ENCODE measurements at regions not wholly inside any gene's neighbourhood (a gene's known extent, or its start where the extent isn't known, plus 50 kb on each side); places are given as distances from the start of the nearest gene placed in this dataset.

DNA sequence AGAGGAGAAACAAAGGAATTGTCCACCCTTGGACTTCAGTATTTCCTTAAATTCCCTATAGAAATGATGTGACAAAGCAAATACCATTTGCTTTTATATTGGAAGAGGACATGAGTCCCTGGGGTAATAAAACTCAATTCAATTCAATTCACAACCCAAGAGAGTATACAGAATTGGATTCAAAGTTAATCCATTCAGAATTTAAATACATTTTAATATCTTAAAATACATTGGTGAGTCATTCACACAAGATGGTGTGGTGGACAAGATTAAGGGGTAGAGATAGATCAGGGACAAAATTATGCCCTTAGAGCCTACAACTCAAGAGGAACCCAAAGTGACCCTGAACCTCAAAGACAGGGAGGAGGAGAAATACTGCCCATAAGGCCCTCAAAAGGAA lies 495.0 kb upstream of the TMPO start:
- H3K4me3 ChIP-seq, result no peak overlapping the region
- H3K27ac ChIP-seq, result no peak overlapping the region

DNA sequence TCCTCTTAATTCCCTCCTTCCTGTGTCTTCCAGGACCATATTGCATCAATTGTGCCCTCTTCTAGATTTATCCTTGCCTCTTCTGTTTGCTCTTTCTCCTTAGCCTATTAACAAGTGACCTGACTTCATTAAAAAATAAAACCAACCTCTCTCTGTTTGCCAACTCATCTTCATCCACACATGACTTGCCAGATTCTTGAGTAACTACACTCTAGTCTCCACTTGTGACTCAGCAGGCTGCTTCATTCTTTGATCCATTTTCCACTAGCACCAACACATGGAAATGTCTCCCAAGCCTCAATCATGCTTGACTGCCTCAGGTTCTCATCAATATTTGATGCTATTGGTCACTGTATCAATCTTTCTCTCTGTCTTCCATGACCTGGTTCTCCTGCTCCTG lies 492.4 kb upstream of the TMPO start:
- no peak overlapping the region for H3K4me3 ChIP-seq
- no peak overlapping the region for H3K27ac ChIP-seq

DNA sequence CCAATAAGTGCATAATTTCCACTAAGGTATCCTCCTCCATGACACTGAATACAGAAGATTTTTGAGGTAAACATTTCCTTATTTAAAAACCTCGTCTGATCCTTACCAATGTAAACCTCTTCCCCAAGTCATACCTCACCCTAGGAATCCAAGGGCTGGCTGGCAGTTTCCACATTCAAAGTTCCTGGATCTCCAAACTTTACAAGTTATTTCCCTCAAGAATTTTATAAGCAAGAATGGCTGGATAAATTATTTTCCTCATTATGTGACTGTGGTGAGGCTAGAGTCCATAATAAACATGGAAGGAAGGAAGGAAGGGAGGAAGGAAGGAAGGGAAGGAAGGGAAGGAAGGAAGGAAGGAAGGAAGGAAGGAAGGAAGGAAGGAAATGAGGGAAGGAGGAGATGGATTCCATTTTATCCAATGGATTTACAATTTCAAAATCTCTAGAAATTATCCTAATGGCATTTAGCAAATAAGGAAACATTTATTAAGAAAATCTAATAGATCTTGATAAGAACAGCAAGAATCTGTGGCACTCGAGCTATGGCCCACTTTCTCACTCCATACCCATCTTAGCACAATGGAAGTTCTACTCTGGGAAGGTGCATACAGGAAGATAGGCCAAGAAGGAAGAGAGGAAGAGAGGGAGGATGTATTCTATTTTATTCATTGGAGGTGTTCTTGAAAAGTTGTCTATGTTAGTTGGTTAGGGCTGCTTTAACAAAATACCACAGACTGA lies 477.8 kb upstream of the TMPO start:
- Histone ChIP-seq H3K27ac (no peak overlapping the region), H3K4me3 (no peak overlapping the region)

DNA sequence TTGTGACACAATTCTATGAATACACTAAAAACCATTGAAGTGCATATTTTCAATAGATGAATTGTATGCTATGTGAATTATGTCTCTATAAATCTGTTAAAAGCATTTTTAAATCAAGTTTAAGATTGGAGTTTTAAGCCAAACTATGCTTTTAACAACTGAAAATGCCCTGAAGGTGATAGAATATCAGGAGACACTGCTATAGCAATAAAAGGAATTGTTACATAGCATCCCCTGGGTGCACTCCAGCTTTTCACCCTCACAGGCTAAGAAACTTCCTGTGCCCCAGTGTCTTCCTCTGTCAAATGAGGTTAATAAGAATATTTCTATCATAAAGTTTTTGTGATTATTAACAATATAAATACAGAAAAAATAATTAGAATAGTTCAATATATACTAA lies 472.7 kb upstream of the TMPO start:
- H3K27ac ChIP-seq, result no peak overlapping the region

DNA sequence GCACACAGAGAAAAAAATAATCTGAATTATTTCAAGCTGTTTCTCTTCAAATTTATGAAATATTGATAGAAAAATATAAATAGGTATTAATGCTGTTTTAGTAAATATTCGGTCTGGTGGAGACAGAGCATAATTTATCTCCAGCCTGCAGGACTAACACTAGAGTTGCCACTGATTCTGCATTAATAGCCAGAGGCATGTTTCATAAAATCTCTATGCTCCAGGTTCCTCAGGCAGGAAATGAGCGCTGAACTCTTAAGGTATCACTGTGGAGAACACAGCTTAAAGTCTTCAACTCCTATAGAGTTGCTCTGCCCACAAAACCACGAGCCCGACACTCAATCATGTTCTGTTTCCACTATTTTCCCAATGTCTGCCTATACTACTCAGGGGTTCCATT lies 470.0 kb upstream of the TMPO start:
- H3K27ac ChIP-seq, result no peak overlapping the region
- no peak overlapping the region for H3K4me3 ChIP-seq

More for the DNA sequence above, 472.7 kb upstream of the TMPO start:
- no peak overlapping the region for H3K4me3 ChIP-seq

DNA sequence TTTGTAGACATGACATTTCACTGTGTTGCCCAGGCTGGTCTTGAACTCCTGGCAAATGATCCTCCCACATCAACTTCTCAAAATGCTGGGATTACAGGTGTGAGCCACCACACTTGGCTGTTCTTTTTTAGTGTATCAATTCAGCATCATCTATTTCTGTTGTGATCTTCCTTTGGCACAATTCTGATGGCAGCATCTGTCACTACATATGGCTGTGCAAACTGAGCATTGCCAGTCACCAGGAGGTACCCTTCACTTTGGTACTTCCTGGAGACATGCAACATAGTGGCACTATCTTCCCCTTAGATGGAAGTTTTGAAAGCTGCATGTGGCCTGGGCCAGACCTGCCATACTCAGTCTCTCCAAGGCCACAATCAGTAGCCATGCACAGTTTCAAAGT lies 467.1 kb upstream of the TMPO start:
- Histone ChIP-seq H3K4me3 (no peak overlapping the region), H3K27ac (no peak overlapping the region)

DNA sequence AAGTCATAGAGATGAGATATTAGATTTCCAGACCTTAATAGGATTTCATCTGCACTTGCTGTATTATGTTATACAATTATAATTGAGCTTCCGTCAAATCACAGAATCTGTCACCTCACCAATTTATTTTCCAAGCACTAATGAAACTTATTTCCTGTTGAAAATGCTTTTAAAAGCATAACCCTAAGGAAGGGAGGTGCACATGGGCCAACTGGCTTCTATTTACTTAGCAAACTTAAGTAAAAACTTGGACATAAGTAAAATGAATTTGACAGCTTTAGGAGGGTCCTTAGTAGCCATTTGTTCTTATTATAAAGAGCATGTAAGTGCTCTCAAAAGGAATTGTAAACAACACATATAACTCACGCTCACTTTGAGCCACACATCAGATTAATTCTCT lies 462.2 kb upstream of the TMPO start:
- H3K27ac ChIP-seq, result no peak overlapping the region
- H3K4me3 ChIP-seq, result no peak overlapping the region

DNA sequence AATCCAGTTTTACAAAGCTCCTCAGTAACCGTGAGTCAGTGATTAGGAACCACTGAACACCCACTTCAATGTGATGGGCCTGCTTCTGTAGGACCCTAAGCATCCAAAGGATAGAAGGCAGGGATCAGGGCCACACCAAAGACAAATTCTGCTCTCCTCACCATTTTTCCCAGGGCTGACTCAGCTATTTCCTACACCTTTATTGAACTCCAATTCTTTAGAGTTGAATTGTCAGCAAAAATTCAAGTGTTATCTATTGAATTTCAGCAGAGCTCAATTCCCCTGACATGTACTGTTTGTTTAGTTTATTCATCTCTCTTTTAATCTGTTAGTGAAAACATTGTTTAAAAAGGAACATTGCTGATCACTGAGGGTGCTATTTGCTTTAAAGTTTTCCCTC lies 457.7 kb upstream of the TMPO start:
- no peak overlapping the region for H3K4me3 ChIP-seq
- no peak overlapping the region for H3K27ac ChIP-seq

DNA sequence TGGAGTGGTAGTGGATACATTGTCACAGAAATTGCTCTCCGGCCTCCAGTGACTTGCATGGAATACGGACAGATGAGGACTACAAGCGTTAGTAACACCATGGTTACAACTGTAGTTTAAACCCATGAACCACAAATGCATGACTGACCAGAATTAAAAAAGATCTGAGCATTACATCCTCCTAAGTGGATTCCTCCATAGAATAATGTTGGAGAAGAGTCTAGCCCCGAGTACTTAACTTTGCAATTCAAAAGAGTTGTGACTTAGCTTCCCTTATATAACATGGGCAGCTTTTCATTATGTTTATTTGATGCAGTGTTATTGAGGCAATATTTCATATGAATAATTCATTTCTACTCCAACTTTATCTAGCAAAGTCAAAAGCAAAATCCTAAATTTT lies 457.2 kb upstream of the TMPO start:
- Histone ChIP-seq H3K4me3 (no peak overlapping the region), H3K27ac (no peak overlapping the region)

DNA sequence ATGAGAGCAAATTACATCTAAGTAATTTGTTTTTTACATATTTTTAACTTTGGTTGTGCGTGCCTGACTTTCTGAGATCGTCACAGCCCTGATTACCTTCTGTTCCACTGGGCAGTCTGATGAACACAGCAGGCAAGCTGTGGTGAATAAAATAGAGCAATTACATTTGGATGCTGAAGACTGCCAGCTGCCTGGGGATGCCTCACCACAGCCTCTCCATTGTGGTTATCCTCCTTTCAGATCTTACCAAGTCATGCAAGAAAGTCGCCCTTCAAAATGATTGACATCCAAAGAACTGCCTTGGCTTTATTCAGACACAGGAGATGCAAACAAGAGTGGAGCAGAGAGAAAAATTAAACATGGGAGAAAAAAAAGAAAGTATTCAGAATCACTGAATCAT lies 456.6 kb upstream of the TMPO start:
- H3K4me3 ChIP-seq, result no peak overlapping the region
- no peak overlapping the region for H3K27ac ChIP-seq

DNA sequence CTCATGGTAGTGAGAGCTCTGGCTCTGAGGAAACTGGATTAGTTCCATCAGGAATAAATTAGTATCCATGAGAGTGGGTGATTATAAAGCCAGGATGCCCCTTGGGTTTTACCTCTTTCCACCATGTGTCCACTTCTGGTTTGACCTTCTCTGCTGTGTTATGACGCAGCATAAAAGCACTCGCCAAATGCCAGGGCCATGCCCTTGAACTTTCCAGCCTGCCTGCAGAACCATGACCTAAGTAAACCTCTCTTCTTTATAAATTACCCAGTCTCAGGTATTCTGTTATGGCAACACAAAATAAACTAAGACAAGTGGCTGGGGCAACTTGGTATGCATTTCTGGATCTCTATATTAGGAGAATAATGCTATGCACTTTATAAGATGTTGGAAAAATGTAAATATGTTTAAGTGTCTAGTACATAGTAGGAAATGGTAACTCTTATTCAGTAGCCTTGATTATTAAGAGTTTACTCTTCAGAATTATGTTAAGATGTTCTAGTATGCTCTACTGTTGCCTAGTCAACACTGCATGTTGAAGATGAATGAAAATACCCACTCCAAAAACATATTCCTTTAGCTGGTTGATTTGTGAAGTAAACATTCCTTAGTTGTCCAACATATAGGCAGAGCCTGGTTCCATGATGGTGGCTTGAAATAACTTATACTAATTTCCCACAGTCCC lies 455.6 kb upstream of the TMPO start:
- H3K27ac ChIP-seq, result no peak overlapping the region

DNA sequence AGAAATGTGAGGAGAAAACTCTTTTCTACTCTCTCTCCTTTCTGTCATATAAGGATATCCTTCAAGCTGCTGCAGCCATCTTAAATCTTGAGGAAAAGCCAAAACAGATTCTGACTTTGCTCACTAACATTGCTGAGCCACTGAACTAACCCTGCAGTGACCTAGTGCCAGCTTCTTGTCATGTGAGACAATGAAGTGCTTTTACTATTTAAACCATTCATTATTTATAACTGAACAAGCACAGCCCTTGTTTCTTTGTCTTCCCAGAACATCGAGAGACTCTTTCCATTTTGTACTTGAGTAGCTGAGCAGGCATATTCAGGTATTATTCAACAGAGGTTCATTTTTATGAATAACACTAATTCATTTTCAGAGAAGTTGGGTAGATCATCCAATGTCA lies 455.0 kb upstream of the TMPO start:
- Histone ChIP-seq H3K4me3 (no peak overlapping the region), H3K27ac (no peak overlapping the region)

More for the DNA sequence above, 455.6 kb upstream of the TMPO start:
- no peak overlapping the region for H3K4me3 ChIP-seq

DNA sequence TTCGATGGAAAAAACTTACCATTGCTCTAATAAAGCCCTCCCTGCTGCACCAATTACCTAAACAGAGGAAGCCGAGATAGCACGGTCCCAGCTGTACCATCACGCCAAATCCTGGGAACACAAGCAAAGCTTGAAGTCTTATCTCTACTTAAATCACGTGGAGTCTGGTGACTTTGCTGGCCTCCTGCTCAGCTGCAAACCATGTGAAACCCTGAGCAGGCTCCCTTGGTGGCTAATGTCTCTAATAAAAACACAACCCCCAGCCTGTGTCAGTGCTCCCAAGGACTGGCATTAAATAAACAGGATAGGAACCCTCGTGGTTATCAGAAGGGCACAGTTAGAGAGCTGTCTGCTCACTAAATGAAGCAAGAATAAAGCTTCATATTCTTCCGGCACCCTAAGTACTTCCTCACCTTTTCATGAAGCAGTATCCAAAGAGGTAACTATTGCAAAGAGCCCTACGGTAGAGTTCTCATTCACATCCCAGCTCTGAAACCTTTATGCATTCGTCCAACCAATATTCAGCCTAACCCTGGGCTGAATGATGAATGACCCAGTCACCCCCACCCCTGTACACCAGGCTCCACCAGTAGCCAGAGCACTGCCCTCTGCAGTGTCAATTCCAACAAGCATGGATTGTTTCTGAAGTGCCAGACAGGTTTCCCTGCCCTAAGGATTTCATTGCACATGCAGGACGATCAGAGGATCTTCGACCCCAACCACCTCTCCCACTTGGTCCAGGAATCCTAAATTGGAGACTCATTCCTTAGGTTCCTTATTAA lies 452.7 kb upstream of the TMPO start:
- Histone ChIP-seq H3K4me3 (no peak overlapping the region), H3K27ac (no peak overlapping the region)

DNA sequence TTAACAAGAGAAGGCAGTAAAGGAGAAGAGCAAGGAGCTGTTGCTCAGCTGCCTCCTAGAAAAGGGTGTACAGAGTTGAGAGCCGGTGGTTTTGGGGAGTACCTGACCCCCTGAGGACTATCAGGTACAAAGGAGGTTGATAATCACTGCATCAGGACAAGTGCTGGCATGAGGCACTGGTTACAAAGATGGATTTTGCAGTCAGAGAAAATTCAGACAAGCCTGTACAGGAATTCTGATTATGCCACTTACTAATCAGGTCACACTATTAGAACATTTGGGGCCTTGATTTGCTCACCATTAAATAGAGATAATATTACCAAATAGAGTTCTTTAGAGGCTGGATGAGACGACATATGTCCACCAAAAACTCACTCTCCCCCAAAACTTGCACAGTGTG lies 450.9 kb upstream of the TMPO start:
- H3K4me3 ChIP-seq, result no peak overlapping the region
- H3K27ac ChIP-seq, result no peak overlapping the region

DNA sequence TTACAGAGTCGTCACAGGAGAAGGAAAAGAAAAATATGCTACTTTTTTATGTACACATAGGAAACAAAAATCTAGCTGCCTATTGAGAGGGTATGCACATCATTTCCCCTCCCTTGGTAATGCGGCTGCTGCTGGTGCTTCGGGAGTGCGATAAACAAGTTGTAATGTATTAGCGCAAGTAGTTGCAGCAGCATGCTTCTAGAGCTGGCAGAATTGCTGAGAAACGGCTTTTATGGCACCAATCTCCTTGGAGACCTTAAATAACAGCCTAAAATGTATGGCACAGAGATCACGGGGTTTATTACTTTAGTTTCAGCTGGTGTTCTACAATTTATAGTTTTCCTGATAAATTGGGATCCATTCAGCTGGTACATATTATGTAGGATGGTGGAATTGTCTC lies 447.6 kb upstream of the TMPO start:
- no peak overlapping the region for H3K4me3 ChIP-seq
- no peak overlapping the region for H3K27ac ChIP-seq

DNA sequence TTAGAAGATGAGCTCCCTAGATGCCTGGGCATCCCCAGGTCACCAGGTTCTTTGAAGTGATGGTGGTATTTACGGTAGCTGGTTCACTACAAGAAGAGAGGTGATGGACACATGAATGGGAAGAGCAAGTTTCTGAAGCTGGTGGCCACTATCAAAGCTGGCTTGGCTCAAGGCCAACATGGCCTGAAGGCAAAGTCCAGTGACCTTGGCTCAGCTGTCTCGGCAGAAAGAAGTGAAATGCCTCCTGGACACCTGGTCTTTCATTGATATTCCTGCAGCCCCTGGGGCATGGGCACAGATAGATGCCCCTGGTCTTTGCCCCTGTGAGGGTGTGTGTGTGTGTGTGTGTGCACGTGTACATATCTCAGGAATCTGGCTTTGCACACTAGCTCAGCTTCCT lies 441.8 kb upstream of the TMPO start:
- H3K4me3 ChIP-seq, result no peak overlapping the region
- H3K27ac ChIP-seq, result no peak overlapping the region

DNA sequence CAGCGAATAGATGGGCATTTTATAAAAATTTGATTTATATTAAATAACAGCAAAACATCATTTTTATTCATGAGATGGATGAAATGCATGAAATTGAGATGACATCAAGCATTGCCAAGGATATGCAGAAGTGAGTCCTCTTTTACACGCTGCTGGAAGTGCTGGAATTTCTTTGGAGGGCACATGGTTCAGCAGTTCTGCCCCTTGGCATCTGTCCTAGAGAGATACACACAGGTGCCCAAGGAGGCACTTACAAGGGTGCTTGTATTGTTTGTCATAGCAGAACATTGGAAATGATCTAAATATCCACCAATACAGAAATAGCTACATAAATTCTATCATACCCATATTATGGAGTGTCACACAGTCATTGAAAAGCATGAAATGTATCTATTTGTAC lies 441.1 kb upstream of the TMPO start:
- H3K4me3 ChIP-seq, result no peak overlapping the region
- no peak overlapping the region for H3K27ac ChIP-seq

DNA sequence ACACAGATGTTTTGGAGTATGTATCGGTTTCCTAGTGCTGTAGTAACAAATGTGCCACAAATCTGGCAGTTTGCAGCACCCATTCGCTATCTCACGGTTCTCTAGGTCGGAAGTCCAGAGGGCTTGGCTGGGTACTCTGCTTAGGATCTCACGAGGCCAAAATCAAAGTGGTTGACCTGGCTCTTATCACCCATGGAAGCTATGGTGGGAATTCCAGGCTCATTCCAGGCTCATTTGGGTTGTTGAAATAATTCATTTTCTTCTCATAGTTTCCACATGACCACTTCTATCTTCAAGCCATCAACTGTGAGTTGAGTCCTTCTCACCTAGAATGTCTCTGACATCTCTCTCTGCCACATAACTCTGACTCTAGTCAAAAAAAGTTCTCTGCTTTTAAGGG lies 431.0 kb upstream of the TMPO start:
- H3K4me3 ChIP-seq, result no peak overlapping the region
- H3K27ac ChIP-seq, result no peak overlapping the region

DNA sequence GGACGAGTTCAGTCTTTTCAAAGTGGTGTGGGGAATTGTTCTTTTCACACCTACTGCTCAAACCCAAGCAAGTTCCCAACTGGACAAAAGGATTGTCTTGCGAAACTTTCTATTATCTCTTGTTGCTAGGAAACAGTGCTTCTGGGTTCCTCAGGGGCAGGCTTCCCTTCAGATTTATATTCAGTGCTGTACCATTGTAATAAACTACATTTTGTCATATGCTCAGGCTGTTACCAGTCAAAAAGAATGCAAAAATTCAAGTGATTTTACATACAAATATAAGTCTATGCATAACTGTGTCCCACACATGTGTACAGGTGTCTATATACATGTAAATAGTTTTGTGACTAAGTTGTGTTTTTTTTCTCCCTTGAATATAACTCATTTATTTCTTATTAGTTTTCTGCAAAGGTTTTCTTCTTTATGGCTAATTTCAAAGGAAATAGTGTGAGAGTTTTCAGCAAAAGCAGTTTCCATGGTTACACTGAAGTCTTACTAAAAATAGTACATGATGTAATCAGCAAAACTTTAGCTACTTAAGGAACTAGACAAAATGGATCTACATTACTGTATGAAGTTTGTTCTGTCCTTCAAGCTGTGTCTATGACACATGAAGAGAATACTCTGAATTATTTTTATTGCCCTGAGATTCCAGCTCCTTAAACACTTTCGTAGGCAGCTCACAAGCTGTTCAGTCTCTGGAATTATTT lies 430.2 kb upstream of the TMPO start:
- no peak overlapping the region for H3K27ac ChIP-seq
- no peak overlapping the region for H3K4me3 ChIP-seq

DNA sequence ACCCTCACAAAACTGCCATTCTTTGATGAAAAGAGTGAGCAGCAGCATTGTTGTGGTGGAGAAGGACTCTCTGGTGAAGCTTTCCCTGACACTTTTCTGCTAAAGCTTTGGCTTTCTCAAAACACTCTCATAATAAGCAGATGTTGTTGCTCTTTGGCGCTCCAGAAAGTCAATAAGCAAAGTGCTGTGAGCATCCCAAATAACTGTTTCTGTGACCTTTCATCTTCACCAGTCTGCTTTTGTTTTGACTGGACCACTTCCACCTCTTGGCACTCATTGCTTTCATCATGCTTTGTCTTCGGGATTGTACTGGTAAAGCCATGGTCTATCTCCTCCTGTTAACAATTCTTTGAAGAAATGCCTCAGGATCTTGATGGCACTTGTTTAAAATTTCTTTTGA lies 424.7 kb upstream of the TMPO start:
- Histone ChIP-seq H3K4me3 (no peak overlapping the region), H3K27ac (no peak overlapping the region)

Measured in skin epidermis (tissue), 12 donors.